Heart left ventricle (tissue), 16 donors: ENCODE measurements at regions not wholly inside any gene's neighbourhood (a gene's known extent, or its start where the extent isn't known, plus 50 kb on each side); places are given as distances from the start of the nearest gene placed in this dataset.

Source experiments
- ATAC-seq, 4 donors: fragments of 200-7000 bp; cut with Tn5 transposase; one replicate each; pipeline ENCODE4 v1.9.1; 2020 to 2022; ENCODE audit warnings: moderate library complexity in 4 of 4, mild to moderate bottlenecking in 3 of 4, moderate number of reproducible peaks in 1 of 4
- DNase-seq, 5 donors: peaks; one replicate each; pipeline ENCODE4 v3.0.0-alpha.2; 2020
- H3K27ac ChIP-seq, 12 donors: fragments of 200-600 bp; sonication (generic) in 4 of 12; one replicate each; pipeline versions ENCODE4 v1.5.0 to v1.8.0; 2016 to 2022; ENCODE audit warnings: mild to moderate bottlenecking in 2 of 12
- H3K27me3 ChIP-seq, 9 donors: fragments of 200-600 bp; sonication (generic) in 2 of 9; one replicate each; pipeline versions ENCODE4 v1.5.1 to v1.8.0; 2016 to 2022; ENCODE audit warnings: mild to moderate bottlenecking in 3 of 9
- H3K36me3 ChIP-seq, 9 donors: fragments of 200-600 bp; sonication (generic) in 2 of 9; one replicate each; pipeline versions ENCODE4 v1.5.0 to v1.8.0; 2018 to 2022; ENCODE audit warnings: mild to moderate bottlenecking in 2 of 9
- H3K4me1 ChIP-seq, 12 donors: fragments of 200-600 bp; sonication (generic) in 4 of 12; one replicate each; pipeline versions ENCODE4 v1.5.0 to v1.8.0; 2016 to 2022; ENCODE audit warnings: mild to moderate bottlenecking in 3 of 12
- H3K4me3 ChIP-seq, 12 donors: fragments of 200-600 bp; sonication (generic) in 4 of 12; one replicate each; pipeline versions ENCODE4 v1.5.0 to v1.8.0; 2017 to 2022; ENCODE audit warnings: mild to moderate bottlenecking in 9 of 12, moderate library complexity in 4 of 12
- H3K9me3 ChIP-seq, 12 donors: fragments of 200-600 bp; sonication (generic) in 4 of 12; one replicate each; pipeline versions ENCODE4 v1.5.0 to v1.8.0; 2016 to 2022; ENCODE audit warnings: mild to moderate bottlenecking in 1 of 12
- POLR2A ChIP-seq, 2 donors: fragments of 450-650 bp; IDR thresholded peaks; one replicate each; pipeline ENCODE4 v1.6.1; 2017; ENCODE audit warnings: antibody characterized with exemption in 2 of 2, mild to moderate bottlenecking in 2 of 2, moderate library complexity in 2 of 2
- WGBS, 4 donors: extraction: QIAGEN DNeasy Blood & Tissue Kit in 2 of 4; methylation state at CpG; one replicate each; pipeline versions ENCODE4 v1.1.5 to v1.1.7; 2013 to 2018; 5-methylcytosine and 5-hydroxymethylcytosine counted together
- intact Hi-C, 10 donors: fragments of 100-400 bp; cut with DNase I; formaldehyde crosslinking; loops; one replicate each; pipeline versions ENCODE4 v1.11.1 to v1.14.2; 2022
- TF ChIP-seq, protein P1 (sequence below), 12 donors: fragments of 200-600 bp; sonication (generic) in 4 of 12; IDR thresholded peaks; one replicate each; pipeline versions ENCODE4 v1.5.0 to v1.8.0; 2018 to 2022; ENCODE audit warnings: antibody characterized with exemption in 12 of 12, mild to moderate bottlenecking in 5 of 12
- donor health status: ischemic (EF 13 %, LVEDD 7.1; RV severe dilation, severe dysfunction).
- donor health status: healthy with polysubstance abuse.
- donor health status: DM: no; HTN: yes; CAD: no.
- donor health status: DM: no; HTN: no; CAD: no.
- donor health status: ischemic (EF 25% LVEDD 6.9; RV normal size, moderate dysfunction).
- donor health status: ischemic (EF 25% LVEDD 5.7; RV mildly dilated, moderate dysfunction).
- donor health status: healthy.
- donor health status: DM: yes; HTN: yes; CAD: no.
- donor health status: ischemic (EF 35%, LVEDD 5.7; RV mildly dilated, moderate dysfunction).
- donor health status: nonischemic (EF 11% LVEDD 7.7; RV severe dilation, severe dysfunction).
- donor health status: DM: yes; HTN: yes; CAD: no.
- donor health status: PGD.
- donor health status: ischemic (EF 29% LVEDD 5.4; RV normal size, mild dysfunction).
- donor health status: nonischemic (EF 23%, LVEDD 6.1; RV moderate dilation, normal function).

DNA sequence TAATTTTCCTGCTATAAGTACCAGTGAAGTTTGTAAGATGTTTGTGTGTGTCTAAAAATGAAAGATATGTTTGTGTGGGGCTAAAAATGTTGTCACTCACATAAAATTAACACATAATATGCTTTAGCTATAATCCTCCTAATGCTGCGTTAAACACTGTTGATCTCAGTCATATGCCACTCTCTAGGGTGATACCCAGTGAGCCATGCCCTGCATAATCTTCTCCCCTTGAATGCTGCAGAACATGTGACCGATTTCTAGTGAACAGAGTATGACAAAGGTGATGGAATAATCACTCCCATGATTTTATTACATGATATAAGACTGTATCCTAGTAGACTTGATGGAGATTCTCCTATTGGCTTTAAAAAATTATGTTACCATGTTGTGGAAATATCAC is 119.1 kb upstream of the EPHA5 start:
- no peaks in the 10 kb centered on the region for H3K36me3 ChIP-seq
- no peak overlapping the region for H3K27ac ChIP-seq
- H3K4me3 ChIP-seq: no peak overlapping the region
- WGBS, 4 donors: 84 to 90% (median 88%) methylated on average over 2 of the region's 2 CpGs
- intact Hi-C loops: no loop called here
- no peaks in the 10 kb centered on the region for H3K9me3 ChIP-seq
- TF ChIP-seq POLR2A (IDR thresholded peaks at IDR 0.05): no peak
- TF ChIP-seq, protein P1, sequence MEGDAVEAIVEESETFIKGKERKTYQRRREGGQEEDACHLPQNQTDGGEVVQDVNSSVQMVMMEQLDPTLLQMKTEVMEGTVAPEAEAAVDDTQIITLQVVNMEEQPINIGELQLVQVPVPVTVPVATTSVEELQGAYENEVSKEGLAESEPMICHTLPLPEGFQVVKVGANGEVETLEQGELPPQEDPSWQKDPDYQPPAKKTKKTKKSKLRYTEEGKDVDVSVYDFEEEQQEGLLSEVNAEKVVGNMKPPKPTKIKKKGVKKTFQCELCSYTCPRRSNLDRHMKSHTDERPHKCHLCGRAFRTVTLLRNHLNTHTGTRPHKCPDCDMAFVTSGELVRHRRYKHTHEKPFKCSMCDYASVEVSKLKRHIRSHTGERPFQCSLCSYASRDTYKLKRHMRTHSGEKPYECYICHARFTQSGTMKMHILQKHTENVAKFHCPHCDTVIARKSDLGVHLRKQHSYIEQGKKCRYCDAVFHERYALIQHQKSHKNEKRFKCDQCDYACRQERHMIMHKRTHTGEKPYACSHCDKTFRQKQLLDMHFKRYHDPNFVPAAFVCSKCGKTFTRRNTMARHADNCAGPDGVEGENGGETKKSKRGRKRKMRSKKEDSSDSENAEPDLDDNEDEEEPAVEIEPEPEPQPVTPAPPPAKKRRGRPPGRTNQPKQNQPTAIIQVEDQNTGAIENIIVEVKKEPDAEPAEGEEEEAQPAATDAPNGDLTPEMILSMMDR (IDR thresholded peaks at IDR 0.05): no peak
- peaks cover 0 to 2% (median 0%) of the 10 kb centered on the region in 12 donors for H3K4me1 ChIP-seq
- no peak for ATAC-seq
- DNase-seq: no peak
- no peaks in the 10 kb centered on the region for H3K27me3 ChIP-seq

DNA sequence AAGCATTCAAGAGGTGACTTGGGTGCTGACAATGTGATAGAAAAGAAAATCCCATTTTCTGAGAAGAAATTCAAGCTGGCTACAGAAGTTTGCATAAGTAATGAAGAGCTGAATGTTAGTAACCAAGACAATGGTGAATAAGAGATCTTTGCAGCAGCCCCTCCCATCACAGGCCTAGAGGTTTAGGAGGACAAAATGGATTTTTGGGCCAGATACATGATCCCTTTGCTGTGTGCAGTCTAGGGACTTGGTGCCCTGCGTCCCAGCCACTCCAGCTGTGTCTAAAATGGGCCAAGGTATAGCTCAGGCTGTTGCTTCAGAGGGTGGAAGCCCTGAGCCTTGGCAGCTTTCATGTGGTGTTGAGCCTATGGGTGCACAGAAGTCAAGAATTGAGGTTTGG is 107.0 kb upstream of the EPHA5 start:
- WGBS, 4 donors: 42 to 83% (median 55%) methylated on average over 1 of the region's 1 CpG
- ATAC-seq: no peak
- no peaks in the 10 kb centered on the region for H3K36me3 ChIP-seq
- H3K4me3 ChIP-seq: no peak overlapping the region
- peaks cover 0 to 17% (median 0%) of the 10 kb centered on the region in 12 donors for H3K9me3 ChIP-seq
- no peaks in the 10 kb centered on the region for H3K4me1 ChIP-seq
- intact Hi-C loops: loop anchor here in 1 of 10 donors (5.0 kb wide), 1 partner anchor 1005 kb away; no protein-coding TSS in a partner anchor
- TF ChIP-seq, protein P1 (IDR thresholded peaks at IDR 0.05): no peak
- TF ChIP-seq POLR2A (IDR thresholded peaks at IDR 0.05): no peak
- H3K27ac ChIP-seq: no peak overlapping the region
- DNase-seq: no peak
- no peaks in the 10 kb centered on the region for H3K27me3 ChIP-seq

DNA sequence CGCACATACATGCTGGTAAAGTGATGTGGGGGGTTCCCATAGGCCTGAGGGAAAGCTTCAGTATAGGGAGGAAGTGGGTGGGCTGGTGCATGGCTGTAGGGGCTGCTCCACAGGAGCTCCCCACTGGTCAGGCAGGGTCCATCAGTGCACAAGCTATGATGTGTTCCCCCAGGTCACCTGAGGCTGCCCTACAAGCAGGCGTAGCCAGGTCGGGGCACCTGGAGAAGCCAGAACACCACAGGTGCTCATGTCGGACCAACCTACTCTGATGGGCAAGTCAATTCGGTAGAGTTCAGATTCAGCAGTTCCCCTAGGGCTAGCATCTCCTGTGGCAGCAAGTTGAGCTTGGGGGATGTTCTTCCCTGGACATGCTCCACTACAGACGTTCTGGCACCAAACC is 103.3 kb upstream of the EPHA5 start:
- H3K9me3 ChIP-seq: peaks cover 0 to 21% (median 0%) of the 10 kb centered on the region in 12 donors
- intact Hi-C loops: no loop called here
- H3K4me3 ChIP-seq: no peak overlapping the region
- TF ChIP-seq, protein P1 (IDR thresholded peaks at IDR 0.05): no peak
- no peak for TF ChIP-seq POLR2A (IDR thresholded peaks at IDR 0.05)
- H3K4me1 ChIP-seq: no peaks in the 10 kb centered on the region
- no peak overlapping the region for H3K27ac ChIP-seq
- no peaks in the 10 kb centered on the region for H3K36me3 ChIP-seq
- ATAC-seq: no peak
- WGBS, 4 donors: 85 to 92% (median 88%) methylated on average over 6 of the region's 6 CpGs
- H3K27me3 ChIP-seq: no peaks in the 10 kb centered on the region
- no peak for DNase-seq

DNA sequence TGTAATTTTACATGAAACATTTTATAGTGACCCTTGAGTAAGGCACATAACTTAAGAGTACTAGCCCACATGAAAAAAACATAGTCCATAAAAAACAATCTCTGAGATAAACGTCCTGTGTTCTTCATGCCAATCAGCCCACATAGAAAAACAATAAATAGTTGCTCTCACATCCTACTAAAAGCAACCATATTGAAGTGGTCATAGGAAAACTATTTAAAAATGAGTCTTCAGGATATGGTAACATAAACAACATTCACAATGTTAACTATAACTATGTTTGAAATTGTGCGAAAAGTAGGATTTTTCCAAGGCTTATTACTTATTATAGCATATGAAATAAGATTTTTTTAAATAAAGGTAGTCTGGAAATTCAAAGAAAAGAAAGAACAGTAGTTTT is 77.1 kb upstream of the EPHA5 start:
- no peak overlapping the region for H3K27ac ChIP-seq
- DNase-seq (no peak), ATAC-seq (no peak)
- no peaks in the 10 kb centered on the region for H3K4me1 ChIP-seq
- H3K4me3 ChIP-seq: no peak overlapping the region
- no peaks in the 10 kb centered on the region for H3K36me3 ChIP-seq
- no peaks in the 10 kb centered on the region for H3K9me3 ChIP-seq
- TF ChIP-seq, protein P1 (IDR thresholded peaks at IDR 0.05): no peak
- TF ChIP-seq POLR2A (IDR thresholded peaks at IDR 0.05): no peak
- intact Hi-C loops: no loop called here
- no peaks in the 10 kb centered on the region for H3K27me3 ChIP-seq
- 15 to 53% (median 49%) methylated on average over 2 of the region's 2 CpGs for WGBS, 4 donors
